GM12865 (cell line): ENCODE measurements at regions not wholly inside any gene's neighbourhood (a gene's known extent, or its start where the extent isn't known, plus 50 kb on each side); places are given as distances from the start of the nearest gene placed in this dataset.
"Not testable (repeated sequence)": the region's sequence is repeated elsewhere in the genome, so short reads cannot be mapped to it uniquely, and the experiment has no call there.

Source experiments
- DNase-seq: peaks from one replicate; pipeline ENCODE4 v3.0.0; 2010; ENCODE audit warnings: low read depth
- H3K4me3 ChIP-seq: 2 replicates; pipeline ENCODE4 v1.5.1; 2011; ENCODE audit warnings: mild to moderate bottlenecking, low read depth, low read length, control low read depth
- CTCF ChIP-seq: IDR thresholded peaks from 2 replicates; pipeline ENCODE4 v1.5.1; 2011; ENCODE audit warnings: low read length, control low read depth, low read depth, inconsistent platforms; ENCODE audit not compliant: insufficient read depth; ENCODE audit errors: missing control alignments

DNA sequence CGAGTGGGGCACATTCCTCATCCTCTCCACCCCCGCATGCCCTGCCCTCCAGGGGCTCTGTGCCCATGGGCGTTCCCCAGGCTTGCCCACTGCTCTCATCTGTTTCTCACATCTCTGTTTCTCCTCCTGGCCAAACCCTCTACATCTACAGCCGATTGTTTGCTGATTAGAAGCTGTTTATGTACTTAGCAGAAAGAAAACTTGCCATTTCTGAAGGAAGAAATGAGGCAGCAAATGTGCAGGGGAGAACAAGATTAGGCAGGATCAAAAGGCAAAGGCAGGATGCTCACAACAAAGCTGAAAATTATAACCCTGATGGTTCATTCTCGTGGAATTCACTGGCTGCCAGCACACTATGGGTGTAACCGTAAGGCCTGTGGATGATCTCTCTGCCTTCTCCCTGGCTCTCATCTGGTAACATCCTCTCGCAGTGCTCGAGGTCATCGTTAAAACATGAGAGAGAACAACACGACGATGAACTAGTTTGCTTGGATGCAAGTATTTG lies 111.6 kb upstream of the KLF14 start:
- no peak overlapping the region for H3K4me3 ChIP-seq
- TF ChIP-seq CTCF = no peak
- DNase-seq = no peak

- TF ChIP-seq CTCF = no peak
- DNase-seq = no peak
- no peak overlapping the region for H3K4me3 ChIP-seq
These were observed 115.6 kb upstream of the KLF14 start for GRCh38 chr7:130849604-130850003.

- no peak for DNase-seq
- TF ChIP-seq CTCF = no peak
- no peak overlapping the region for H3K4me3 ChIP-seq
These were observed 116.9 kb upstream of the KLF14 start for GRCh38 chr7:130850956-130851355.

DNA sequence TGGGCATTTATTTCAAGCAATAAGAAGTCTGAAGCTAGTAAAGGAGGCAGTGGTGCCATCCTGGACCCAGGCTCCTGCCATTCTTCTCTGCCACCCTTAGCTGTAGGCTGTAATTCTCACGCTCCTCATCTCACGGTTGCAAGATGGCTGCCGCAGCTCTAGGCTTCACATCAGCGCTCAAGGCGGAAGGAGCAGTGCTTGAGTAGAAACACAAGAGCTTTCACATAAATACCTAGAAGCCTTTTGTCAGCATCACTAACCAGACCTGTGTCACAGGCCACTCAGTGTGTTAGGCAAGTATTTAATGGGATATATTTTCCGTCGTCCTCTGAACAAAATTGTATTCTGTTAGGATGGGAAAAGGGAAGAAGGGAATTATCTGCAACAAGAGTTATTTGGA lies 118.9 kb upstream of the KLF14 start:
- TF ChIP-seq CTCF = no peak
- DNase-seq = no peak
- no peak overlapping the region for H3K4me3 ChIP-seq

GRCh38 chr7:130853503-130854279 lies 119.7 kb upstream of the KLF14 start:
- no peak for TF ChIP-seq CTCF
- DNase-seq = no peak
- H3K4me3 ChIP-seq = no peak overlapping the region

- DNase-seq = no peak
- no peak for TF ChIP-seq CTCF
- no peak overlapping the region for H3K4me3 ChIP-seq
These were observed 120.5 kb upstream of the KLF14 start for GRCh38 chr7:130854481-130854880.

- no peak for TF ChIP-seq CTCF
- DNase-seq = no peak
- H3K4me3 ChIP-seq = no peak overlapping the region
These were observed 122.9 kb upstream of the KLF14 start for GRCh38 chr7:130856866-130857265.

DNA sequence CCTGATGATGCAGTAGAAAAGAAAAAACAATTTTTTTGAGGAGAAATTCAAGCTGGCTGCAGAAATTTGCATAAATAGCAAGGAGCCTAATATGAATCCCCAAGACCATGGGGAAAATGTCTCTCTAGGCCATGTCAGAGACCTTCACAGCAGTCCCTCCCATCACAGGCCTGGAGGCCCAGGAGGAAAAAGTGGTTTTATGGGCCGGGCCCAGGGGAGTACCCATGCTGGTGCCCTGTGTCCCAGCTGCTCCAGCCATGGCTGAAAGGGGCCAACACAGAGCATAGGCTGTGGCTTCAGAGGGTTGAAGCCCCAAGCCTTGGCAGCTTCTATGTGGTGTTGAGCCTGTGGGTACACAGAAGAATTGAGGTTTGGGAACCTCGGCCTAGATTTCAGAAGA lies 126.8 kb upstream of the KLF14 start:
- not testable (repeated sequence) for DNase-seq, H3K4me3 ChIP-seq
